GM10266 (cell line): ENCODE measurements at regions not wholly inside any gene's neighbourhood (a gene's known extent, or its start where the extent isn't known, plus 50 kb on each side); places are given as distances from the start of the nearest gene placed in this dataset.

Source experiments
- DNase-seq: peaks from one replicate; pipeline ENCODE4 v3.0.0; 2012; ENCODE audit errors: extremely low spot score
- CTCF ChIP-seq: IDR thresholded peaks from 2 replicates; pipeline ENCODE4 v1.5.1; 2012; ENCODE audit warnings: mild to moderate bottlenecking, low read depth; ENCODE audit not compliant: control insufficient read depth, insufficient read depth; ENCODE audit errors: missing control alignments

- no peak for DNase-seq
- TF ChIP-seq CTCF: no peak
These were observed 617.9 kb upstream of the PHF14 start for GRCh38 chr7:10355816-10356215.

- no peak for TF ChIP-seq CTCF
- no peak for DNase-seq
These were observed 613.6 kb upstream of the PHF14 start for GRCh38 chr7:10360050-10360449.

- no peak for TF ChIP-seq CTCF
These were observed 571.9 kb upstream of the PHF14 start for GRCh38 chr7:10401793-10402192.

GRCh38 chr7:10412422-10413019, 561.2 kb upstream of the PHF14 start:
- TF ChIP-seq CTCF: peak; percentile 62
- DNase-seq: peak; percentile 23

More at GRCh38 chr7:10401793-10402192, 571.9 kb upstream of the PHF14 start:
- no peak for DNase-seq

- no peak for DNase-seq
- no peak for TF ChIP-seq CTCF
These were observed 554.7 kb upstream of the PHF14 start for GRCh38 chr7:10418985-10419384.

GRCh38 chr7:10429031-10429430, 544.6 kb upstream of the PHF14 start:
- no peak for TF ChIP-seq CTCF
- no peak for DNase-seq

- DNase-seq: no peak
These were observed 544.2 kb upstream of the PHF14 start for GRCh38 chr7:10429511-10429910.

More at GRCh38 chr7:10429511-10429910, 544.2 kb upstream of the PHF14 start:
- TF ChIP-seq CTCF: no peak
